ENCODE measurements at regions not wholly inside any gene's neighbourhood (a gene's known extent, or its start where the extent isn't known, plus 50 kb on each side); places are given as distances from the start of the nearest gene placed in this dataset.

DNA sequence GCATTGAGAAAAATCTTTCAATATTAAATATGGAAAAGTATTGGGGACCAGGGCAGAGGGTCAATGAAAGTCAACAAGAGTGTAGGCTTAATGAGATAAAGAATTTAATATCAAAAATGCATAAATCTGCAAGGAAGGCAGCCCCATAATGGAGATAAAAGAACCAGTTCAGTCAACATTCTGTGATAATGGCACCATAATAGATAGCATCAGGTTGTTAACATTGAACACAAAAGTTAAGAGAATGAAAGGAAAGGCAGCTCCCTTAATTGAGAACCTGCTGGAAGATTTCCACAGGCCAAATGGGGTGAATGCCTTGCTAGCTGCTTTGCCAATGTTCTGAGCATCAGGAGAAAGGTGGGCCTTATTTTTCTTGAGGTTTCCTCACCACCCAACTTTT is 60.4 kb upstream of the TMEM33 start:
- TF ChIP-seq, protein P1, sequence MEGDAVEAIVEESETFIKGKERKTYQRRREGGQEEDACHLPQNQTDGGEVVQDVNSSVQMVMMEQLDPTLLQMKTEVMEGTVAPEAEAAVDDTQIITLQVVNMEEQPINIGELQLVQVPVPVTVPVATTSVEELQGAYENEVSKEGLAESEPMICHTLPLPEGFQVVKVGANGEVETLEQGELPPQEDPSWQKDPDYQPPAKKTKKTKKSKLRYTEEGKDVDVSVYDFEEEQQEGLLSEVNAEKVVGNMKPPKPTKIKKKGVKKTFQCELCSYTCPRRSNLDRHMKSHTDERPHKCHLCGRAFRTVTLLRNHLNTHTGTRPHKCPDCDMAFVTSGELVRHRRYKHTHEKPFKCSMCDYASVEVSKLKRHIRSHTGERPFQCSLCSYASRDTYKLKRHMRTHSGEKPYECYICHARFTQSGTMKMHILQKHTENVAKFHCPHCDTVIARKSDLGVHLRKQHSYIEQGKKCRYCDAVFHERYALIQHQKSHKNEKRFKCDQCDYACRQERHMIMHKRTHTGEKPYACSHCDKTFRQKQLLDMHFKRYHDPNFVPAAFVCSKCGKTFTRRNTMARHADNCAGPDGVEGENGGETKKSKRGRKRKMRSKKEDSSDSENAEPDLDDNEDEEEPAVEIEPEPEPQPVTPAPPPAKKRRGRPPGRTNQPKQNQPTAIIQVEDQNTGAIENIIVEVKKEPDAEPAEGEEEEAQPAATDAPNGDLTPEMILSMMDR (IDR thresholded peaks at IDR 0.05; ENCODE audit: poor library complexity): no peak
- no peak for TF ChIP-seq EZH2phosphoT487 (IDR thresholded peaks at IDR 0.05; ENCODE audit: low read depth, severe bottlenecking, unreplicated experiment)
- TF ChIP-seq EZH2 (IDR thresholded peaks at IDR 0.05; ENCODE audit: borderline replicate concordance): no peak

All from hepatocyte (in vitro differentiated cells).